Osteocyte (in vitro differentiated cells): ENCODE measurements at regions not wholly inside any gene's neighbourhood (a gene's known extent, or its start where the extent isn't known, plus 50 kb on each side); places are given as distances from the start of the nearest gene placed in this dataset.

ENCODE experiments used
- DNase-seq: peaks from one replicate; pipeline ENCODE4 v3.0.0; 2021; ENCODE audit warnings: mixed read lengths; ENCODE audit not compliant: unreplicated experiment; ENCODE audit errors: extremely low spot score
- H3K27ac Mint-ChIP-seq: one replicate; pipeline ENCODE4 v1.8.0; 2021; ENCODE audit warnings: mild to moderate bottlenecking, mixed read lengths; ENCODE audit not compliant: unreplicated experiment
- H3K27me3 Mint-ChIP-seq: one replicate; pipeline ENCODE4 v1.8.0; 2021; ENCODE audit warnings: mixed read lengths; ENCODE audit not compliant: unreplicated experiment
- H3K36me3 Mint-ChIP-seq: one replicate; pipeline ENCODE4 v1.8.0; 2021; ENCODE audit warnings: mixed read lengths; ENCODE audit not compliant: unreplicated experiment
- H3K4me1 Mint-ChIP-seq: one replicate; pipeline ENCODE4 v1.8.0; 2021; ENCODE audit warnings: mixed read lengths; ENCODE audit not compliant: unreplicated experiment
- H3K4me3 Mint-ChIP-seq: one replicate; pipeline ENCODE4 v1.8.0; 2021; ENCODE audit warnings: mild to moderate bottlenecking, moderate library complexity, mixed read lengths; ENCODE audit not compliant: unreplicated experiment
- H3K9me3 Mint-ChIP-seq: one replicate; pipeline ENCODE4 v1.8.0; 2021; ENCODE audit warnings: mixed read lengths; ENCODE audit not compliant: unreplicated experiment
- CTCF ChIP-seq: fragments of 200-600 bp; sonication (generic); IDR thresholded peaks from 2 replicates; pipeline ENCODE4 v1.5.0; 2021; ENCODE audit warnings: antibody characterized with exemption, mild to moderate bottlenecking, moderate library complexity

GRCh38 chr15:47422881-47423665, 294.2 kb upstream of the SEMA6D start:
- DNase-seq = no peak
- no peak overlapping the region for H3K4me3 Mint-ChIP-seq
- no peaks in the 10 kb centered on the region for H3K9me3 Mint-ChIP-seq
- H3K27ac Mint-ChIP-seq = peak overlapping the region; percentile 29
- no peaks in the 10 kb centered on the region for H3K27me3 Mint-ChIP-seq
- peaks cover 18% of the 10 kb centered on the region for H3K4me1 Mint-ChIP-seq
- TF ChIP-seq CTCF = no peak
- no peaks in the 10 kb centered on the region for H3K36me3 Mint-ChIP-seq

- TF ChIP-seq CTCF = no peak
- Mint-ChIP-seq H3K4me3 (no peak overlapping the region), H3K27me3 (no peaks in the 10 kb centered on the region), H3K9me3 (no peaks in the 10 kb centered on the region), H3K36me3 (no peaks in the 10 kb centered on the region), H3K27ac (no peak overlapping the region), H3K4me1 (peaks cover 23% of the 10 kb centered on the region)
- DNase-seq = no peak
These were observed 289.8 kb upstream of the SEMA6D start for GRCh38 chr15:47427463-47427862.

- peaks cover 13% of the 10 kb centered on the region for H3K4me1 Mint-ChIP-seq
- DNase-seq = no peak
- no peak overlapping the region for H3K4me3 Mint-ChIP-seq
- no peaks in the 10 kb centered on the region for H3K9me3 Mint-ChIP-seq
- no peaks in the 10 kb centered on the region for H3K27me3 Mint-ChIP-seq
- no peaks in the 10 kb centered on the region for H3K36me3 Mint-ChIP-seq
- H3K27ac Mint-ChIP-seq = no peak overlapping the region
- TF ChIP-seq CTCF = no peak
These were observed 287.9 kb upstream of the SEMA6D start for GRCh38 chr15:47429376-47429775.

- no peaks in the 10 kb centered on the region for H3K36me3 Mint-ChIP-seq
- H3K4me1 Mint-ChIP-seq = peaks cover 17% of the 10 kb centered on the region
- TF ChIP-seq CTCF = no peak
- DNase-seq = no peak
- no peak overlapping the region for H3K4me3 Mint-ChIP-seq
- H3K27me3 Mint-ChIP-seq = no peaks in the 10 kb centered on the region
- no peaks in the 10 kb centered on the region for H3K9me3 Mint-ChIP-seq
- peak overlapping the region; percentile 9 for H3K27ac Mint-ChIP-seq
These were observed 285.8 kb upstream of the SEMA6D start for GRCh38 chr15:47431501-47431900.

GRCh38 chr15:47432826-47433225, 284.5 kb upstream of the SEMA6D start:
- Mint-ChIP-seq H3K9me3 (no peaks in the 10 kb centered on the region), H3K36me3 (no peaks in the 10 kb centered on the region), H3K27me3 (no peaks in the 10 kb centered on the region), H3K27ac (no peak overlapping the region), H3K4me1 (peaks cover 17% of the 10 kb centered on the region), H3K4me3 (no peak overlapping the region)
- DNase-seq = no peak
- no peak for TF ChIP-seq CTCF
